Parathyroid adenoma (tissue), 2 donors: ENCODE measurements at regions not wholly inside any gene's neighbourhood (a gene's known extent, or its start where the extent isn't known, plus 50 kb on each side); places are given as distances from the start of the nearest gene placed in this dataset.

Experiments
- H2AFZ ChIP-seq: fragments of 300-600 bp; sonication (generic); one replicate; pipeline ENCODE4 v1.7.0; 2017; ENCODE audit warnings: antibody characterized with exemption, mild to moderate bottlenecking
- H3K27ac ChIP-seq: fragments of 300-600 bp; sonication (generic); one replicate; pipeline ENCODE4 v1.7.0; 2017
- H3K27me3 ChIP-seq: fragments of 300-600 bp; sonication (generic); one replicate; pipeline ENCODE4 v1.7.0; 2017; ENCODE audit warnings: low read length; ENCODE audit not compliant: control insufficient read depth, insufficient read depth
- H3K36me3 ChIP-seq: fragments of 300-600 bp; sonication (generic); one replicate; pipeline ENCODE4 v1.7.0; 2017; ENCODE audit warnings: low read length; ENCODE audit not compliant: control insufficient read depth, insufficient read depth
- H3K4me1 ChIP-seq: fragments of 300-600 bp; sonication (generic); one replicate; pipeline ENCODE4 v1.7.0; 2017; ENCODE audit warnings: control low read depth
- H3K4me2 ChIP-seq: fragments of 300-600 bp; sonication (generic); one replicate; pipeline ENCODE4 v1.7.0; 2017; ENCODE audit warnings: low read length
- H3K4me3 ChIP-seq: fragments of 300-600 bp; sonication (generic); one replicate; pipeline ENCODE4 v1.7.0; 2017; ENCODE audit warnings: low read depth, low read length
- H3K79me2 ChIP-seq: fragments of 300-600 bp; sonication (generic); one replicate; pipeline ENCODE4 v1.7.0; 2017; ENCODE audit warnings: control low read depth
- H3K9ac ChIP-seq: fragments of 300-600 bp; sonication (generic); one replicate; pipeline ENCODE4 v1.7.0; 2017; ENCODE audit warnings: mild to moderate bottlenecking
- H3K9me3 ChIP-seq: fragments of 300-600 bp; sonication (generic); one replicate; pipeline ENCODE4 v1.7.0; 2017; ENCODE audit warnings: low read length; ENCODE audit not compliant: control insufficient read depth
- TF ChIP-seq, protein P1 (sequence below): fragments of 300-600 bp; sonication (generic); IDR thresholded peaks from one replicate; pipeline ENCODE4 v1.7.0; 2017; ENCODE audit warnings: antibody characterized with exemption, mild to moderate bottlenecking
- donor health status: primary hyperparathyroidism.

DNA sequence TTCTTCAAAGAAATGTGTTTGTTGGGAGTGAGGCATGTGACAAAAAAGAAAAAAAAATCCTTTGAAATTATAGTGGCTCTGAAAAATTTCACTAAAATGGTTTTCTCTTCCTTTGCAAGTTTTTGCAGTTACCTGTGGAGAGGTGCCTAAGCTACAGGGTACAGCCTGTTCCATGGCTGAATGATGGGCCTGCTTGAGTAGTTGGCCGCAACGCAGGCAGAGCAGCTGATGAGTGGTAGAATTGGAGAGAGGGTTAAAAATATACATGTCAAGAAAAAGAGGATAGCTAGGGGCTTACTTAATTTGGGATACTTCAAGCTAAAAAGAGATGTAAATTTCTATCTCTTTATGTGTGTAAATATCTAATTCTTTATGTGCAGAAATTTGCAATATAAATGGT lies 629.1 kb upstream of the SLC10A2 start:
- no peaks in the 10 kb centered on the region for H3K9me3 ChIP-seq
- no peak overlapping the region for H2AFZ ChIP-seq
- no peaks in the 10 kb centered on the region for H3K4me1 ChIP-seq
- no peak overlapping the region for H3K9ac ChIP-seq
- no peaks in the 10 kb centered on the region for H3K27me3 ChIP-seq
- no peak overlapping the region for H3K4me3 ChIP-seq
- no peak overlapping the region for H3K4me2 ChIP-seq
- H3K27ac ChIP-seq: no peak overlapping the region
- H3K79me2 ChIP-seq: no peaks in the 10 kb centered on the region
- H3K36me3 ChIP-seq: no peaks in the 10 kb centered on the region
- TF ChIP-seq, protein P1, sequence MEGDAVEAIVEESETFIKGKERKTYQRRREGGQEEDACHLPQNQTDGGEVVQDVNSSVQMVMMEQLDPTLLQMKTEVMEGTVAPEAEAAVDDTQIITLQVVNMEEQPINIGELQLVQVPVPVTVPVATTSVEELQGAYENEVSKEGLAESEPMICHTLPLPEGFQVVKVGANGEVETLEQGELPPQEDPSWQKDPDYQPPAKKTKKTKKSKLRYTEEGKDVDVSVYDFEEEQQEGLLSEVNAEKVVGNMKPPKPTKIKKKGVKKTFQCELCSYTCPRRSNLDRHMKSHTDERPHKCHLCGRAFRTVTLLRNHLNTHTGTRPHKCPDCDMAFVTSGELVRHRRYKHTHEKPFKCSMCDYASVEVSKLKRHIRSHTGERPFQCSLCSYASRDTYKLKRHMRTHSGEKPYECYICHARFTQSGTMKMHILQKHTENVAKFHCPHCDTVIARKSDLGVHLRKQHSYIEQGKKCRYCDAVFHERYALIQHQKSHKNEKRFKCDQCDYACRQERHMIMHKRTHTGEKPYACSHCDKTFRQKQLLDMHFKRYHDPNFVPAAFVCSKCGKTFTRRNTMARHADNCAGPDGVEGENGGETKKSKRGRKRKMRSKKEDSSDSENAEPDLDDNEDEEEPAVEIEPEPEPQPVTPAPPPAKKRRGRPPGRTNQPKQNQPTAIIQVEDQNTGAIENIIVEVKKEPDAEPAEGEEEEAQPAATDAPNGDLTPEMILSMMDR: no peak

DNA sequence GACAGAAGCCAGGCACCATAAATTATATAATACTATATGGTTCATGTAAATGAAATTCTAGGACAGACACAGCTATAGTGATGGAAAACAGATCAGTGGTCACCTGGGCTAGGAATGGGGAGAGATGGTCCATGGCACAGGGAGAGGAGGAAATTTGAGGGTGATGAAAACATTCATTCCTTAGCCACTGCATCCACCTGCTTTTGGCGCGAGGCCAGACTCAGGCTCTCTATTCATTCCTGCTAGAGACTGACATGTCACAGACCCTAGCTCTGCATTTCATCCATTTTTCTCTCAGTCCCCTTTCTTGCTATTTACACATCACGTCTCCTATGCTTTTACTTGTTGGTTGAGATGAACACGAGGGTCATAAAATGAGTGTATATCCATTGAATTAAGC lies 628.3 kb upstream of the SLC10A2 start:
- Histone ChIP-seq H3K79me2 (no peaks in the 10 kb centered on the region), H3K4me2 (no peak overlapping the region), H3K4me3 (no peak overlapping the region), H3K36me3 (no peaks in the 10 kb centered on the region), H2AFZ (no peak overlapping the region), H3K27me3 (no peaks in the 10 kb centered on the region), H3K27ac (no peak overlapping the region), H3K9me3 (no peaks in the 10 kb centered on the region), H3K9ac (no peak overlapping the region), H3K4me1 (no peaks in the 10 kb centered on the region)
- TF ChIP-seq, protein P1: no peak

DNA sequence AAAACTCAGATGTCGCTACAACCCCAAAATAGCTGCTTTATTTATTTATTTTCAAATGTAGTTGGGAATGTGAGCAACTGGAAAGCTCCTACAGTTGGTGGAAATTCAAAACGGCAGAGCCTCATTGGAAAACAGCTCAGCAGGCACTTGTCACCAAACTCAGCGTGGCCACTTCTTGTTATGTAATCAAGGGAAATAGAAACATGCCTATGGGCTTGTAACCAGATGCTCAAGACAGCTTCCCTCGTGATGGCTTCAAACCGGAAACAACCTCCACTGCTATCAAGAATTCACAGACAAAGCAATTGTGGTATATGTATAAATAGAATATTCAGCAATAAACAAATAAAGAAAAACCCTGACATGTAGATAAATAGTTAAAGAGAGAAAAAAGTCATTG lies 627.8 kb upstream of the SLC10A2 start:
- Histone ChIP-seq H3K4me2 (no peak overlapping the region), H3K27me3 (no peaks in the 10 kb centered on the region), H3K9ac (no peak overlapping the region), H3K79me2 (no peaks in the 10 kb centered on the region), H3K36me3 (no peaks in the 10 kb centered on the region), H2AFZ (no peak overlapping the region), H3K4me3 (no peak overlapping the region), H3K9me3 (no peaks in the 10 kb centered on the region), H3K4me1 (no peaks in the 10 kb centered on the region), H3K27ac (no peak overlapping the region)
- TF ChIP-seq, protein P1: no peak

DNA sequence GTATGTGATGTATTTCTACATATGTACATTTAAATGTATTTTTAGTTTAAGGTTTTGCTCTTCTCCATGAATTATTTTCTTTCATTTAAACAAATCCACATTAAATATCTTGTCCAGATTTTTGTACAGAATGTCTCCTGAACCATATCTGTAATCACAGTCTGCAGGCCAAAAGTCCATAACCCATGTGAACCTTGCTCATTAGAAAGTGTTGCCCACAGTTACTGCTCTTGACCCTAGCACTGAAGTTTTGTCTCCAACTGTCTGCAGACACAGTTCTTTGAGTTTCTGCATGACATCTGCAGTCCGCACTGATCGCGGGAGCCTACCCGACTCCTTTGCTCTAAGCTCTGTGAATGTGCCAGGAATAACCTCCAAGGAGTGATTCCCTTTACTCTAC lies 626.2 kb upstream of the SLC10A2 start:
- Histone ChIP-seq H3K9me3 (no peaks in the 10 kb centered on the region), H3K4me2 (no peak overlapping the region), H3K4me1 (no peaks in the 10 kb centered on the region), H3K79me2 (no peaks in the 10 kb centered on the region), H3K36me3 (no peaks in the 10 kb centered on the region), H3K4me3 (no peak overlapping the region), H3K9ac (no peak overlapping the region), H3K27me3 (no peaks in the 10 kb centered on the region), H2AFZ (no peak overlapping the region), H3K27ac (no peak overlapping the region)
- TF ChIP-seq, protein P1: no peak

DNA sequence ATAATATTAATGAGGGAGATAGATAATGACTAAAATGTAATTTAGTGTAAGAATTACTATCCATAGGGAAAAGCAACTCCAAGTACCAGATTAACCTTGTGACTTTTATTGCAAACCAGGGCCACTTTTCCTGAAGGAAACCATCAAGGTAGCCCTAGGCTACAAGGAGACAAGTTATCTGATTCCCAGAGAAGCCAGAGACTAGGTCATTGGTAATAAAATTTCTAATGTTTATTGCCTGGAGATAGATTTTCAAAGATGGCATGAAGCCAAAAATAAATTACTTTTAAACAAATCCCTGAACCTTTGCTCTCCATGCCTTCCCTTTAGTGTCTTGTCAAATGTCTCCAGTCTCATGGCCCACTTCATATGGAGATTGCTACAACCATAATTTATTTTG lies 610.1 kb upstream of the SLC10A2 start:
- Histone ChIP-seq H3K9me3 (no peaks in the 10 kb centered on the region), H2AFZ (no peak overlapping the region), H3K9ac (no peak overlapping the region), H3K4me2 (no peak overlapping the region), H3K79me2 (no peaks in the 10 kb centered on the region), H3K36me3 (no peaks in the 10 kb centered on the region), H3K4me3 (no peak overlapping the region), H3K27ac (no peak overlapping the region), H3K4me1 (no peaks in the 10 kb centered on the region), H3K27me3 (no peaks in the 10 kb centered on the region)
- TF ChIP-seq, protein P1: no peak
